ENCODE measurements at regions not wholly inside any gene's neighbourhood (a gene's known extent, or its start where the extent isn't known, plus 50 kb on each side); places are given as distances from the start of the nearest gene placed in this dataset.

- TF ChIP-seq CTCF (IDR thresholded peaks at IDR 0.05), result no peak
- intact Hi-C loops (cut with DNase I, micrococcal nuclease), result no loop called here
- DNase-seq (no peak), ATAC-seq (no peak)
- no peak overlapping the region for H3K4me3 ChIP-seq
- no peaks in the 10 kb centered on the region for H3K36me3 ChIP-seq (ENCODE audit: low read depth)
- no peaks in the 10 kb centered on the region for H3K9me3 ChIP-seq
- H3K4me1 ChIP-seq (ENCODE audit: low read depth), result no peaks in the 10 kb centered on the region
Measured at GRCh38 chr6:102126488-102126887, 733.0 kb downstream of the GRIK2 start.

- no peaks in the 10 kb centered on the region for H3K9me3 ChIP-seq
- no peak for ATAC-seq
- intact Hi-C loops (cut with DNase I, micrococcal nuclease), result no loop called here
- no peaks in the 10 kb centered on the region for H3K4me1 ChIP-seq (ENCODE audit: low read depth)
- no peaks in the 10 kb centered on the region for H3K36me3 ChIP-seq (ENCODE audit: low read depth)
- no peak overlapping the region for H3K4me3 ChIP-seq
- DNase-seq, result no peak
- no peak for TF ChIP-seq CTCF (IDR thresholded peaks at IDR 0.05)
Measured at GRCh38 chr6:102127253-102127652, 733.7 kb downstream of the GRIK2 start.

GRCh38 chr6:102137859-102138258, 744.4 kb downstream of the GRIK2 start:
- Histone ChIP-seq H3K4me3 (no peak overlapping the region), H3K9me3 (no peaks in the 10 kb centered on the region), H3K36me3 (ENCODE audit: low read depth) (no peaks in the 10 kb centered on the region), H3K4me1 (ENCODE audit: low read depth) (no peaks in the 10 kb centered on the region)
- DNase-seq (no peak), ATAC-seq (no peak)
- intact Hi-C loops (cut with DNase I, micrococcal nuclease), result no loop called here
- TF ChIP-seq CTCF (IDR thresholded peaks at IDR 0.05), result no peak

- H3K4me1 ChIP-seq (ENCODE audit: low read depth), result no peaks in the 10 kb centered on the region
- DNase-seq (no peak), ATAC-seq (no peak)
- no peak overlapping the region for H3K4me3 ChIP-seq
- no peaks in the 10 kb centered on the region for H3K36me3 ChIP-seq (ENCODE audit: low read depth)
- TF ChIP-seq CTCF (IDR thresholded peaks at IDR 0.05), result no peak
- intact Hi-C loops (cut with DNase I, micrococcal nuclease), result no loop called here
- peaks cover 8% of the 10 kb centered on the region for H3K9me3 ChIP-seq
Measured at GRCh38 chr6:102149191-102149590, 755.7 kb downstream of the GRIK2 start.

- ATAC-seq (no peak), DNase-seq (no peak)
- Histone ChIP-seq H3K4me3 (no peak overlapping the region), H3K4me1 (ENCODE audit: low read depth) (no peaks in the 10 kb centered on the region), H3K36me3 (ENCODE audit: low read depth) (no peaks in the 10 kb centered on the region), H3K9me3 (peaks cover 8% of the 10 kb centered on the region)
- intact Hi-C loops (cut with DNase I, micrococcal nuclease), result no loop called here
- TF ChIP-seq CTCF (IDR thresholded peaks at IDR 0.05), result no peak
Measured at GRCh38 chr6:102150549-102150948, 757.0 kb downstream of the GRIK2 start.

- Histone ChIP-seq H3K4me1 (ENCODE audit: low read depth) (no peaks in the 10 kb centered on the region), H3K36me3 (ENCODE audit: low read depth) (no peaks in the 10 kb centered on the region), H3K9me3 (no peaks in the 10 kb centered on the region), H3K4me3 (no peak overlapping the region)
- no peak for TF ChIP-seq CTCF (IDR thresholded peaks at IDR 0.05)
- ATAC-seq, result no peak
- DNase-seq, result no peak
- intact Hi-C loops (cut with DNase I, micrococcal nuclease), result no loop called here
Measured at GRCh38 chr6:102154176-102154575, 760.7 kb downstream of the GRIK2 start.

All from mucosa of descending colon (tissue), 3 donors.